ENCODE measurements at regions not wholly inside any gene's neighbourhood (a gene's known extent, or its start where the extent isn't known, plus 50 kb on each side); places are given as distances from the start of the nearest gene placed in this dataset.
A peak's percentile ranks its signal among the peaks of the same experiment; 100 is the strongest.

DNA sequence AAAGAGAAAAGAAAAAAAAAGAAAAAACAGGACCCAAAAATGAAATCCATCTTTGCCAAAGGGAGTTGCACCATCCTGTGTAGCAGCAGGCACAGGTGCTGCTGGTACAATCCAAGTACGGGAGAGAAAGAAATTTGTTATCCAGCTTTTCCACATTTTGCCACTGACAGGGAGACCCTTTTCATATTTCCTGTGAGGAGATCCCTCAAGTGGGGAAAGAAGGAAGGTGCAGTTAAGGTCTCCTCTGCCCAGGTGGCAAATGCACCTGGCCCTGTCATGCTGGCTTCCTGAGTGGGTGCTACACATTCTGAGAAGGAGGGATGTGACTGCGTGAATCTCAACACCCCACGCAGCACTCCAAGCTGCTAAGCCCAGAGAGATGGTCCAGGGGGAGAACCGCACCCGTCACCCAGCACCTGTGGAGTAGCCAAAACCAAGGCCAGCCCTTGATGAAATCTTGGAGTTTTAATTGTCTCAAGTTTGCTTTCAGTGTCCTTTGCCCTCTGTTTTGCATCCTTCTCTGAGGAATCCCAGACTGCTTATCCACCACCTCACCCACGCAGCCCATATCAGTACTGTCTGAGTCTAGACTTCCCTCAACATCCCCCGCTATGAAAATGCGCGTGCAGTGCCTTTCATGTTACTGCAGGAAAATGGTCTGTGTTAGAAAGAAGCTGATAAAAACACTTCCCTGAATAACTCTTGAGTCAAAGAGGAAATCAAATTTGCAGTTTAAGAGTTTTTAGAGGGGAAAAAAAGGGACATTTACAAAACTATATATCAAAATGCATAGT, 141.9 kb upstream of the THBS1 start:
- DNase-seq: peak; percentile 47

DNA sequence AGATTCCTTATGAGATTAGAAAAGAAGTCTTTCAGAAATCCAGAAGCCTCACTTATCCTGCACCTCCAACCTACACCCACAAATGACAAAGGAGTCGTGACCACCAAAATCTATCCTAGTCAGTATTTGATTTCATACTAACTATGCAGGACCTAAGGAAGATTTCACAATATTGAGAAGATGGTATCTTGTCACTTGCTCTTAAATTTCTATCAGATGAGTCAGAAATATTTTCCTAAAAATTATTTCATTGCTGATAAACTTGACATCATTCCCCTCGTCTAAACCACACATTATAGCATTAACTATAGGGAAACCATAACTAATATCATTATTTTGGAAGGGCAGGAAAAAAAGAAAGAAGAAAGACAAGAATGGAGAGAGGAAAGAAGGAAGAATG, 138.0 kb upstream of the THBS1 start:
- no peak for DNase-seq

DNA sequence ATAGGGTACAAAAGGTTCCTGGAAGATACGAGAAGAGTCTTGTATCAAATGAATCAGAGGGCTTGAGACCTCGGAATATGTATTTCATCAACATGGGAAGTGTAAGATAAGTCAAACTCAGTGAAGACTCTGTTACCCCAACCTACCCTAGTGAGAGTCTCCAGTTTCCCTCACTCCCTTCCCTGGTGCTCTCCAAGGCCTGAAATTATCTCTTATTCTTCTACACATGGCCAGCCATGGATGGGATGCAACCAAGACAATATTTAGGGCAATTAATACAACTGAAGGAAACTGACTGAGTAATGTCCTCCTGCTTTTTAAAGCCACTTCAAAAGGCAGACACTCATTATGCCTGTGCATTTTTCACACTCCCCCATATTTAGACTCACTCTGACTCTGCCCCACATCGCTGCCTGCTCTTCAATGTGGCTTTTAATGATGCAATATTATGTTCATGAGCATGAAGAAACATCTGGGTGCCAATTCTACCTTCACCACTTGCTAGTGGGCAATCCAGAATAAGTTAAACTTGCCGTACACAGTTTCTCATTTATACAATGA, 137.1 kb upstream of the THBS1 start:
- no peak for DNase-seq

DNA sequence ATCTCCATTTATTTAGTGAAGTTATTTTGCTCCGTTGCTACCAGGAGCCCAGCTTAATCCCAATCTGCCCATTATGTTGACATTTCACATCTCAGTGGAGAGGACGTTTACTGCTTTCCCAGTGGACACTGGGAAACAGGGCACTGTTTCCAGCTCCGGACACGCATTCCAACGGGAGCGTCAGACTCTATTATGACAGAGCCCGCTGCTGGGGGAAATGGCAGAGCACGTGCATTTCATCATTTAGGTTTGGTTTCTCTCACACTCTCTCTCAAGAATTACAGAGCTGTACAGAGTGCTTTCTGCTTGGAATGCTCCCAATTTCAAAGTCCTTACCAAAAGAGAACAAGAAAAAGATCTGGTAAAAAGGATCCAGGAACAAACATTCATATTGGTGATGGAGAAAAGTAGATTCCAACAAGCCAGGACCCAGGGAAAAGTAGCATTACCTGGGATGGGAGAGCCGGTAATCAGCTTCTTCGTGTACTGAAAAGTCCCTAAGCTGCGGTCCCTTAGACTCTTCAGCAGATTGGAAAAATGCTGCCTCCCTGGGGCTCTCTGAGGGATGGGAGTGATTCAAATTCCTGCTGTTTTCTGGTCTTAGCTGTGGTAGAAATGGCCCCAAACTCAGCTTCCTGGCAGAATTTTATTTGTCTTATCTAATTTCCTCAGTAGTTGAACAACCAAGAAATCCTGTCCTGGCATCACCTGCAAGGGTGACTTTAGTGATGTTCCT, 136.0 kb upstream of the THBS1 start:
- DNase-seq: no peak

DNA sequence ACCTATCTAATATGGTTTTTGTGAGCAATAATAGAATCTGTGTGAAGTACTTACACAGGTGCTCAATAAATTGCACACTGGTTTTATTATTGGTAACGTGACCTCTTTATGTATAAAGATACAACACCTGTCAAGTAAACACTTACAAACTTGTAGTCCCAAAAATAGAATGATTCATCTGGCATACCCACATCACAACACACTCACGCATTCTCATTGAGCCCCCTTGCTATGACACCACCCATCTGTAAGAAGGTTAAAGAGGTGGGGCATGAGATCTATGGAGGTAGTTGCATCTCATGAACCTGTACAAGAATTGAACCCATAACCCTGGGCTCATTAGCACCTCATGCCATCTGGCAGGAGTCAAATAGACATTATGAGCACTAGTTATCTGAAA, 134.9 kb upstream of the THBS1 start:
- no peak for DNase-seq

DNA sequence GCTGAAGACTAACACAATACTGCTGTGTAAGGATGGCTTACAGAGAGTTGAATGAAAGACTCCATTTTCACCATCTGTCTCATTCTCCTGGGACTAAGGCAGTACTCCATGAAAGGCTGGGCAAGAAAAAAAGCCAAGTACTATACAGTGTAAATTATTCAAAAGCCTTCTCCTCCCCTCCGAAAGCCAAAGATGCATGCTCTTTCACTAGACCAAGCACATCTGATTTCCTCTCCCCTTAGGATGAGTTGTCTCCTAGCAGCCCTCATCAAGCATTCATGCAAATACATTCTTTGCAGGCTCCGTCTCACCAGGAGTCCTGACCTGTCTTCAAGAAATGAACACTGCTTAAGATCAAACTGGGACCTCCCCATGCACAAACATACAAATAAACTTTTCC, 133.5 kb upstream of the THBS1 start:
- no peak for DNase-seq

DNA sequence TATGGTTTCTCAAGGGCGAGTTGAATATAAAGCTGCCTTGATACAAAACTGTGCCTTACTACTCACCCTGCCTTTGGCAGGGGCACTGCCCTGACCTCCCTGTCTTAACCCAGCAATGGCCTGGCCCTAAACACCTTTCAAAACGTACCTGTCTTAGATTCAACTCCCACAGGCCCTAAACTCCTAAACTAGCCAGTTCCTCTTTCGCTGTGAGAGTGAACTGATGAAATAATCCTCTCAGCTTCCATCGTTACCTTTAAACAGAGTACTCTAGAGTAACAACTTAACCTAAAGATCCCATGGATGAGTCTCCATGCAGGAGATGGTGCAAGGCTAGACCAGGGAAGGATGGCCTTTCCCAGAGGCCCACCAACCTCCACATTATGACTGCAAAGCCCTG, 133.0 kb upstream of the THBS1 start:
- DNase-seq: no peak

DNA sequence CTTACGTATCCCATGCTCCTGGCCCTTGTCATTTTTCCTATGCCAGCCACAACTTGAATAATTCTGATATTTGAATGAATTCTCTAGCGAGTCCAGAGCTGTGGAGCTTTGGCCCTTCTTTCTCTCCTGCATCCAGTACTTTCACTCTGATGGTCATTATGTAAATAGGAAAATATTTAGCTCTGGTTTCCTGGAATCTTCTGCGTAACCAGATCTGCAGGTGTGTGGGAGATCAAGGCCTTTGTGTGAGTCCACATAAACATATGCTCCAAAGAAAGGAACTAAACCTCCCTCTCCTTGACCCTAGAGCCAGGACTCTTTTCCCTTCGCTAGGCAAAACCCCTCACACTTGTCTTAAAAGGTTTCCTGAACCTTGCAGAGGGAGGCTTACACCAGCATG, 132.5 kb upstream of the THBS1 start:
- DNase-seq: no peak

DNA sequence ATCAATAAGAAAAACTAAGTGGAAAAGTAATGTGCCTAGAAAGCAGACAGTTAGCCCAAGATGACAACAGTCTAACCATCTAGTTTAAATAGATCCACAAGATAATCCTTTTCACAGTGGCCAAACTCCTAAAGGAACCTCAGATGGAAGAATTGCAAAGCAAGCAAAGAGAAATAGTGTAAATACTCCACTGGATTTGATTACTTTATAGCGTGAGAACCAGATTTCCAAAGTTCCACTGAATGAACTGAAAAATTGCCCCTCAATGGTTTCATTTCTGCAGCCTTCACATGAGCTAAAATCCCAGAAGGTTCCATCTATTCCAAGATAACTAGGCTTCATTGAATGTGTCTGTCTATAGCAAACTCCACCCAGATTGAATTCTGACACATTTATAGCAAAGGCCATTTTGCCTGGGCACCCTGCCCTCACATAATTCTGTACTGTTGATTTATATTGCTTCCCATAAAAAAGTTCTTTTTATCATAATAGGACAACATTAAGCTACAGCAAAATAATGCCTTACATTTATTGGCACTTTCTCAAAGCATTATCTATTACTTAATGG, 129.7 kb upstream of the THBS1 start:
- DNase-seq: no peak

DNA sequence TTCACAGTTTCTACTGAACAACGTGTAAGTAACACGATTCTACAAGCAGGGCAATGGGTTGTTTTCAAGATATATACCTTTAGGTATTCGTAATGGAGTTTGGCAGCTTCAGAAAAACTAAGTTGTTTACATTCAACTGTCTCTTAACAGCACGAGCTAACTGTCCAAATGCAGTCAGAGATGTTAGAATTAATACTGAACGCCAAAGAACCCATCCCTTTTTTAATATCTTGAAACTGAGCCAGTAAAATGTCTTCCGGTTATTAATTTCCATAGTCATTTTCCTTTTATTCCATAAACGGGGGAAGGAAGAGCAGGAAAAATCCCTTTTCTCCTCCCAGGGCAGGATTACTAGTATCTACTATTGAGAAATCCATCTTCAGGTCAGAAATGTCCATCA, 129.0 kb upstream of the THBS1 start:
- no peak for DNase-seq

DNA sequence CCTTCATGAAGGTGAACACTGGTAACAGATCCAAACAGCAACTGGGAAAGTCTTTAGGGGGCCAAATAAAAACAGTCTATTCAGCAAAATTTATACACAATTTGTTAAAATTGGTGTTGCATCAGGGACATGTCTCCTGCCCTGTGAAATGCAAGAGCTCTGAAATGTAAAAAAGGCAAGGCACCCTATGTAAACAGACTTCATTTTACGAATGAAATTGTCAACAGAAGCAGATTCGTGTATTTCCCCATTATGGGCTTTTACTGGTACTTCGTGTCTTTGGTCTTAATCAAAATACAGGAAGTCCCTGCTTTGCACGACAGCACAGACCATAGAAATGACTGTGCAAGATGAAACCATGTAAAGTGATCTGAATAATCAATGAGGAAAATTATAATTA, 127.3 kb upstream of the THBS1 start:
- DNase-seq: peak; percentile 88

DNA sequence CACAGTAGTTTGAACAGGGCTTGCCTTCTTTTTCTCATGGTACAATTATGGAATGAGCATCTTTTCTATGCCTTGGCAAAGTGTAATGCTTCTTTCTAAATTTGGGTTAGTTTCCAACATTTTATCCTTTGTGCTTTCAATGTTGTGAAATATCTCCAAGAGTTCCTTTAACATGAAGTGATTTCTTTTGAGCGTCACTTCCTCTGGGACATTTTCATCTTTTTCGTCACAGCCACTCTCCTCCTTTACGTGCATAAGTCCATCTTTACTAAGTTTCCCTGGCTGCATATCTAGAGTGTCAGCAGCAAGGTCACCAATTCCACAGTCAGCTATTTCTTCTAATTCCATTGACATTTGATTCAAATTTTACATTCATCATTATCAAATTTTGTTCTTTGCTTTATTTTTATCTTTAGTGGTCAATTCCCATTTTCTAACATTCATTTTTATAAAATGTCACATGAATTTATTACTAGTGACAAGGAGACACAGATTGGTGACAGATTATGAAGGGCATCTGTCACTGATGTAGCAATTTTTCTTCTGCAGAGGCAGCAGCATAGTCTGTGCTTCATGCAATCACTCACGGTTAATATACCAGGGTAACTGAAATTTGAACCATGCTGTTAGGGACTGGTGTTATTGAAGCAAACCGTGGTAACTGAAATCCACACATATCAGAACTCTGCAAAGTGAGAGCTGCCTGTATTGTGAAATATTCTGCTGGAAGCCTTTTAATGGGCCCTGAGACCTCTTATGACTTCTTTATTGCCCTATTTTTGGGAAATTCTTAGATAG, 126.5 kb upstream of the THBS1 start:
- DNase-seq: peak; percentile 74

DNA sequence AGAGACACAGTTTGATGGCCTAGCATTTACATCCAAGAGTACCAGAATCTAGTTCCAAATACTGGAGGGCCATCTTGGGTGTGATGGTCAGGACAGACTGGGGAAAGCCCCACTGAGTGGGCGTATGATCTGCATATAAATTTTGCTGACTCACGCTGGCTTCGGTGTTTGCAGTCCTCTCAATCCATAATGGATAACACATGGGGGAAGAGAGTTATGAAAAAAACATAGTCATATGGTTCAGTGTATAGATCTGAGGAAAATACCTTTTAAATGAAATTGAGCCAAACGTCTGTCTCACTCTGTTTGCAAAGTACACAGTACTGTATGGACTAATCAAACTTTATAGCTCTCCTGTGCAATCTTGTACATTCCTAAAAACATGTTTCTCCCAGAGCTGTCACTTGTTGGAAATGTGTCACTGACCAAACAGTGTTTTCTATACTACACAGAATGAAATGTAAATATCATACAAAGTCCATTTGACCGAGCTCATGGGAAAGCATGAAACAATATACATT, 125.3 kb upstream of the THBS1 start:
- DNase-seq: peak; percentile 77

DNA sequence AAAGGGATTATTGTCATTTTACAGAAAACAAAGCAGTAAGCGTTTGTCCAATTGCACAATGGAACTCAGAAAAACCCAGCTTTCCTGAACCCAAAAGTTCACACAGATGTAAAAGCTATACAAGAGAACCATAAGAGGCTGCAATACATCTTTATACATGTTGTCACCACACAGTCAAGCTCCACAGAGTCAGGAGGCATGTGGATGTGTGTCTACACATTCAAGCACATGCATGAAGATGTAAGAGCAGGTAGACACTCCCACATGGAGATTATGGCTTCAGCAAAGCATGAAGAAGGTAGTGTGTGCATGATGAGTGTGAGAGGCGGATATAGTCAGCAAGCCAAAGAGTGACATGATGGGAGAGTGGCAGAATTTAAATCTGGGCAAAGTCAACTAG, 124.7 kb upstream of the THBS1 start:
- DNase-seq: no peak

DNA sequence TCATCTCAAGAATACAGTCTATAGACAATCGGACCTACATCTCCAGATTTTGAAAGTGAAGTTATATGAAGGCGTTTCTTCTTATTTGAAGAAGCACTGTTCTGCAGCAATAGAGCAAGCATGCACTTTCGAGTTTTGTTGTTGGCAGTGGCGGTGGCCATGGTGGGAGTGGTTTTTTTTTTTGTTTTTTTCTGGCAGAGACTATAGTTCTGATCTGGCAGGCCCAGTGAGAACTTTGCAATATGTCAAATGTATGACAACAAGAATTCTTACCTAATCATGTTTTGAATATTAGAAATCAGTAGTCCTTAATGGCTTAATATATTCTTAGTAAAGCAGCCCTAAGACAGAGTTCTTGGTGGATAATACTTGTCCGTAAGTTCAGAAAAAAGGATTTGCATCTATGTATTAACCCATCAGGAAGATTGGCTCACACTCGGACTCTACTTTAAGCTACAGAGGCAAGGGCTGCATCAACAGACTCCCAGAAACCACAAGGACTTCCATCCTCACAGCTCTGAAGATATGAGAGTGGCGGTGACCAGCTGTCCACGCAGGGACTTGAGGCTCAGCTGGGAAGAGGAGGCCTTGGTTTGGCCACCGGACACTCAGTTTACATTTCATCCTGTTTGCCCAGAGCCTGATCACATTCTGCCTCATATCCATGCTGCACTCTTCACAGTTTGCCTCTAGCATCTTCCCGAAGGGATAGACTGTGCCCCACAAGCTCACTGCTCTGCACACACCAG, 124.1 kb upstream of the THBS1 start:
- DNase-seq: no peak

DNA sequence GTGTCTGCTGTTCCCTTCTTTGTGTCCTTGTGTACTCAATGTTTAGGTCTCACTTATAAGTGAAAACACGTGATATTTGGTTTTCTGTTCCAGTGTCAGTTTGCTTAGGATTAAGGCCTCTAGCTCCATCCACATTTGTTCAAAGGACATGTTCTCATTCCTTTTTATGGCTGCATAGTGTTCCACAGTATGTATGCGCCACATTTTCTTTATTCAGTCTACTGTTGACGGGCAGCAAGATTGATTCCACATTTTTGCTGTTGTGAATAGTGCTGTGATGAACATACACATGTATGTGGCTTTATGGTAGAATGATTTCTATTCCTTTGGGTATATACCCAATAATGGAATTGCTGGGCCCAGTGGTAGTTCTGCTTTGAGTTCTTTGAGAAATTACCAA, 122.7 kb upstream of the THBS1 start:
- DNase-seq: no peak

DNA sequence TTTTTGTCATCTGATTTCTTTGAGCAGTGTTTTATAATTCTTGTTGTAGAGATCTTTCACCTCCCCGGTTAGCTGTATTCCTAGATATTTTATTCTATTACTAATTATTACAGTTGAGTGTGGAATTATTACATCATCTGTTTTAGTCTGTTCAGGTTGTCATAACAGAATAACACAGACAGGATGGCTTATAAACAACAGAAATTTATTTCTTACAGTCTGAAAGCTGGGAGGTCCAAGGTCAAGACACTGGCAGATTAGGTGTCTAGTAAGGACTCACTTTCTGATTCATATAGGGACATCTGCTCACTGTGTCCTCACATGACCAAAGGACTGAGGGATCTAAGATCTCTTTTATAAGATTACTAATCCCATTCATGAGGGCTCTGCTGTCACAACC, 121.3 kb upstream of the THBS1 start:
- DNase-seq: no peak

DNA sequence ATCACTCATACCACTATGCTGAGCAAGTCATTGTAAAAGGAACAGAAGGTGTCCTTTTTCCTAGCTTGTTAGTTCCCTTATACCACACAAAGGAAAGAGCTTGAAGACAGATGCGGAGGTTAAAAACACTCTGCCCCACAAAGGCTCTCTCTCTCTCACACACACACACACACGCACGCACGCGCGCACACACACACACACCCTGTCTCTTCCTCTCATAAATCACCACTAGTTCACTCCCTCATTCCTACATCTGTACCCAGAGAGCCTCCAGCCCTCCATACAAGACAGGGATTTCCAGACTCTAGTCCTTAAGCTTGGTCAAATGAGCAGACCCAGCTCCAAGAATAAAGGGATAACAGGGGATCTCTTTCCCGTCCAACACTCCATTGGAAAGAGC, 120.1 kb upstream of the THBS1 start:
- no peak for DNase-seq

DNA sequence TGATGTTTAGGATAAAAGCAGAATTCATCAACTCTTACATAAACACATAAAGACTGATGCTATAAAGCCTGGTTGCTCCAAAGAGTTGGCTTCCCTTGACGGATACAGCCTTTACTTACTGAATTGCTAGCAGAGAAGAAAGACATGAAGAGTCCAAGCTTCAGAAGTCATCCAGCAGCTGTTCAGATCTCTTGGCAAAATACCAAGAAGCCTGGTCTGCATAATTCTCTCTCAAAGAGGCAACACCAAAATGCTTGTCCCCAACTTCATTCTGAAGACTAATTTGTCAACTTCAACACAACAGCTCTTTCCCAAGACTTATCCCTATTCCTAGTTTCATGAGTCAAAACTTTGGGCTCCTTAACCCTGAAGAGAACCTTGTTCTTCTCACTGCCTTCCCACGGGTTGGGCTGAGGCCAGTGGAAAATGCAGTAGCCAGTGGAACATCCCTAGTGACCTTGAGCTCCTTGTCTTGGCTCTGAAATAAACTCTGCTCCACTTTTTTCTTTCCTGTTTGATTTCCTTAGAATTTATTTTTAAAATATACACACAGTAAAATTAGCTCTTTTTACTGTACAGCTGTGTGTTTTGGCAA, 119.2 kb upstream of the THBS1 start:
- DNase-seq: no peak

DNA sequence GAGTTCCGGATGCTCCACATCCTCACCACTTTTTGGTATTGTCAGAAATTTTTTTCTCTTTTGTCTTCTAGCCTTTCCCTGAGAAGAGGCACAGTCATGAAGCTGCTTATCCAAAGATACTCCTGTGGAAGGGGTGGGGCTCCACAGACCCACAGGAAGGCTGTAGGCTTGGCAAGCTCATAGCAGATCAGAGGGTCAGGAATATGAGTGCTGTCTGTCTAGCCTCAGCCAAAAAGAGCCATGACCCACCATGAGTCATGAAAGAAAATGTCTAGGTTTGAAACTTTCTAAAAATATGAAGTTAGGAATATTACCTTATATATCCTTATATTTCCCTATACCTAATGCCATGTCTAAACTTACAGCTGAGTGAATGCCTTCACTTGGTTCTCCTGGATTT, 118.2 kb upstream of the THBS1 start:
- no peak for DNase-seq

DNA sequence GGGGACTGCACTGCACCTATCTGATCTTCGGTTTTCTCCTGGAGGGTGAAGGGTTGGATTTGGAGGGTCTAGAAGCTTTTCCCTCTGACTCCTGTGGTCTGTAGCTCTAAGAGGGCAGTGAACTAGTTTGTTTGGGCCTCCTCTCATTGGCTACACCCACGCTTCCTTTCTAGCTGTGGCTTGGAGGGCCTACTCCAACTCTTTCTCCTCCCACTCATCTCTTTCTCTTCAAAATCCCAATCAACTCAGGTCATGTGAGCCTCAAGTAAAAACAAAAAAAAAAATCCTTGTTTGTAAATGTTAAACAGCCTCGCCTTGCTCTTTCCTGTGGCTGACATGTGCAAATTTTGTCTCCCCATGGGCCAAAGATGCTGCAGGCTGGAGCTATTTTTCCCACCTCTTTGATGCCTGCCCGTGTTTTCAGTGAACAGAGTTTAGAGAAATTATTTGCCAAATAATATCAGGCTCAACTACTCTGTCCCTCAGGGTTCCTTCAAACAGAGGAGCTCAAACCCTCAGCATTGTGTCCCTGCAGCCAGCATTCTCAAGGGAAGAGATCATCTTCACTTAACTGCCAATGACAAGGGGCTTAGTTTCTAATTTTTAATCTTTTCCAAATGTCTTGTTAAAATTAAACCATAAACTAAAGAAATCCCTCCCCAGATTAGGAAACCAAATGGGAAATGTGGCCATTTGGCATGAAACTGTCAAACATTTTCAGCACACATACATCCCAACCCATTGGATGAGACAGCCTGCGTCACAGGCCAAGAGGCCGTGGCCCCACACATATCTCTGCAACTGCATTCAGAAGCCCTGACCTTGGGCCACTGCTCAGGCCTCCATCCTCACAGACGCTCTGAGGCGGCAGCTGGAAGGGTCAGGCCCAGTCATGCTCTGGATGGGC, 114.8 kb upstream of the THBS1 start:
- no peak for DNase-seq

All from inflammatory macrophage treated with lipopolysaccharide for 4 hours (primary cell).